ENCODE measurements at regions not wholly inside any gene's neighbourhood (a gene's known extent, or its start where the extent isn't known, plus 50 kb on each side); places are given as distances from the start of the nearest gene placed in this dataset.
A peak's percentile ranks its signal among the peaks of the same experiment; 100 is the strongest.

GRCh38 chr18:22603902-22604301 is 186.2 kb upstream of the CTAGE1 start:
- no peak for DNase-seq (ENCODE audit: low read depth)
- no peak overlapping the region for H3K4me3 ChIP-seq (ENCODE audit: low read depth, low read length)
- no peak for TF ChIP-seq CTCF (conservative IDR thresholded peaks at IDR 0.05; ENCODE audit: low read depth, low read length)

GRCh38 chr18:22604390-22604985 is 186.8 kb upstream of the CTAGE1 start:
- H3K4me3 ChIP-seq (ENCODE audit: low read depth, low read length): no peak overlapping the region
- TF ChIP-seq CTCF (conservative IDR thresholded peaks at IDR 0.05; ENCODE audit: low read depth, low read length): no peak
- DNase-seq (ENCODE audit: low read depth): peak; percentile 66

GRCh38 chr18:22604986-22605421 is 187.3 kb upstream of the CTAGE1 start:
- H3K4me3 ChIP-seq (ENCODE audit: low read depth, low read length): no peak overlapping the region
- DNase-seq (ENCODE audit: low read depth): no peak
- TF ChIP-seq CTCF (conservative IDR thresholded peaks at IDR 0.05; ENCODE audit: low read depth, low read length): no peak

- no peak for TF ChIP-seq CTCF (conservative IDR thresholded peaks at IDR 0.05; ENCODE audit: low read depth, low read length)
- DNase-seq (ENCODE audit: low read depth): no peak
- no peak overlapping the region for H3K4me3 ChIP-seq (ENCODE audit: low read depth, low read length)
Observed at GRCh38 chr18:22605736-22606135, 188.0 kb upstream of the CTAGE1 start.

GRCh38 chr18:22606563-22607283 is 189.0 kb upstream of the CTAGE1 start:
- no peak overlapping the region for H3K4me3 ChIP-seq (ENCODE audit: low read depth, low read length)
- DNase-seq (ENCODE audit: low read depth): peak; percentile 86
- no peak for TF ChIP-seq CTCF (conservative IDR thresholded peaks at IDR 0.05; ENCODE audit: low read depth, low read length)

GRCh38 chr18:22607284-22607635 is 189.5 kb upstream of the CTAGE1 start:
- TF ChIP-seq CTCF (conservative IDR thresholded peaks at IDR 0.05; ENCODE audit: low read depth, low read length): no peak
- H3K4me3 ChIP-seq (ENCODE audit: low read depth, low read length): no peak overlapping the region
- no peak for DNase-seq (ENCODE audit: low read depth)

GRCh38 chr18:22608847-22609246 is 191.1 kb upstream of the CTAGE1 start:
- H3K4me3 ChIP-seq (ENCODE audit: low read depth, low read length): no peak overlapping the region
- no peak for DNase-seq (ENCODE audit: low read depth)
- no peak for TF ChIP-seq CTCF (conservative IDR thresholded peaks at IDR 0.05; ENCODE audit: low read depth, low read length)
